Lower leg skin (tissue), 3 donors: ENCODE measurements at regions not wholly inside any gene's neighbourhood (a gene's known extent, or its start where the extent isn't known, plus 50 kb on each side); places are given as distances from the start of the nearest gene placed in this dataset.

Experiments used
- POLR2A ChIP-seq, 2 donors: fragments of 450-650 bp; IDR thresholded peaks; one replicate each; pipeline ENCODE4 v1.6.1; 2016 to 2017; ENCODE audit warnings: antibody characterized with exemption in 2 of 2, mild to moderate bottlenecking in 1 of 2, moderate library complexity in 1 of 2
- TF ChIP-seq, protein P1 (sequence below), 3 donors: fragments of 450-650 bp; IDR thresholded peaks; one replicate each; pipeline ENCODE4 v1.5.1; 2016; ENCODE audit warnings: antibody characterized with exemption in 3 of 3, mild to moderate bottlenecking in 3 of 3, moderate library complexity in 2 of 3

DNA sequence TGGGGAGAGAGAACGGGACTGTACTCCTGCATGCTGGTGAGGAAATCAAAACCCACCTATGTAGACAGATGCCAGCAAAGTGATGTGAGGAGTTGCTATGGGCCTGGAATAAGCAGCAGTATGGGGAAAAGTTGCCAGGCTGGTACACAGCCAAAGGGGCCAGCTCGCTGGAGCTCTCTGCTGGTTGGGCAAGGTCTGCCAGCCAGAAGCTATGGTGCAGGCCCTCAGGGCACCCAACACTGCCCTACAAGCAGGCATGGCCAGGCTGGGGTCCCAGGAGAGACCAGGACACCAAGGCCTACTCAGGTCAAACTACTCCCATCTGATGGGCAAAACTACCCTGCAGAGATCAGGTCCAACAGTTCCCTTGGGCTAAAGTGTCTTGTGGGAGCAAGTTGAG, 916.6 kb downstream of the IPMK start:
- TF ChIP-seq, protein P1, sequence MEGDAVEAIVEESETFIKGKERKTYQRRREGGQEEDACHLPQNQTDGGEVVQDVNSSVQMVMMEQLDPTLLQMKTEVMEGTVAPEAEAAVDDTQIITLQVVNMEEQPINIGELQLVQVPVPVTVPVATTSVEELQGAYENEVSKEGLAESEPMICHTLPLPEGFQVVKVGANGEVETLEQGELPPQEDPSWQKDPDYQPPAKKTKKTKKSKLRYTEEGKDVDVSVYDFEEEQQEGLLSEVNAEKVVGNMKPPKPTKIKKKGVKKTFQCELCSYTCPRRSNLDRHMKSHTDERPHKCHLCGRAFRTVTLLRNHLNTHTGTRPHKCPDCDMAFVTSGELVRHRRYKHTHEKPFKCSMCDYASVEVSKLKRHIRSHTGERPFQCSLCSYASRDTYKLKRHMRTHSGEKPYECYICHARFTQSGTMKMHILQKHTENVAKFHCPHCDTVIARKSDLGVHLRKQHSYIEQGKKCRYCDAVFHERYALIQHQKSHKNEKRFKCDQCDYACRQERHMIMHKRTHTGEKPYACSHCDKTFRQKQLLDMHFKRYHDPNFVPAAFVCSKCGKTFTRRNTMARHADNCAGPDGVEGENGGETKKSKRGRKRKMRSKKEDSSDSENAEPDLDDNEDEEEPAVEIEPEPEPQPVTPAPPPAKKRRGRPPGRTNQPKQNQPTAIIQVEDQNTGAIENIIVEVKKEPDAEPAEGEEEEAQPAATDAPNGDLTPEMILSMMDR (IDR thresholded peaks at IDR 0.05) = no peak
- TF ChIP-seq POLR2A (IDR thresholded peaks at IDR 0.05) = no peak
